Prostate gland (tissue), 1 donor: ENCODE measurements at regions not wholly inside any gene's neighbourhood (a gene's known extent, or its start where the extent isn't known, plus 50 kb on each side); places are given as distances from the start of the nearest gene placed in this dataset.

Experiments
- POLR2A ChIP-seq: fragments of 450-650 bp; IDR thresholded peaks from one replicate; pipeline ENCODE4 v1.6.1; 2016; ENCODE audit warnings: antibody characterized with exemption, mild to moderate bottlenecking
- POLR2AphosphoS5 ChIP-seq: sonication (generic); formaldehyde crosslinking; IDR thresholded peaks from one replicate; pipeline ENCODE4 v1.6.1; 2017; ENCODE audit warnings: antibody characterized with exemption

DNA sequence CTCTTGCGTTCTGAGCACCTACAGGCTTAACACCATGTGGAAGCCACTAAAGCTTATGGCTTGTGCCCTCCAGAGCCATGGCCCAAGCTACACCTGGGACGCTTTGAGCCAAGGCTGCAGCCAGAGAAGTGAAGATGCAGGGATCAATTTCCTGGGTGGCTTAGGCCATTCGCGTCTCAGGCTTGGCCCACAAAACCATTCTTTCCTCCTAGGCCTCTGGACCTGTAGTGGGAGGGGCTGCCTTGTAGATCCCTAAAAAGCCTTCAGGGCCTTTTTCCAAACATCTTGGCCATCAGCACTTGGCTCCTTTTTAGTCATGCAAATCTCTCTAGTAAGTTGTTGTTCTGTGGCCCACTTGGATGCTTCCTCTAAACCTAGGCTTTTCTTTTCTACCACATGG, 401.7 kb upstream of the RUNX1 start:
- TF ChIP-seq POLR2A = no peak
- TF ChIP-seq POLR2AphosphoS5 = no peak
